Mesothelial cell of epicardium (in vitro differentiated cells): ENCODE measurements at regions not wholly inside any gene's neighbourhood (a gene's known extent, or its start where the extent isn't known, plus 50 kb on each side); places are given as distances from the start of the nearest gene placed in this dataset.

Experiments
- DNase-seq, 2 experiments: peaks; one replicate each; pipeline ENCODE4 v3.0.0; 2021; ENCODE audit warnings: low spot score in 2 of 2; ENCODE audit not compliant: unreplicated experiment in 2 of 2
- H3K27ac Mint-ChIP-seq: 2 replicates; pipeline ENCODE4 v1.8.0; 2021; ENCODE audit warnings: mixed read lengths
- H3K27me3 Mint-ChIP-seq: 2 replicates; pipeline ENCODE4 v1.8.0; 2021; ENCODE audit warnings: low read depth, mixed read lengths
- H3K36me3 Mint-ChIP-seq: 2 replicates; pipeline ENCODE4 v1.8.0; 2021; ENCODE audit warnings: mixed read lengths
- H3K4me1 Mint-ChIP-seq: 2 replicates; pipeline ENCODE4 v1.8.0; 2021; ENCODE audit warnings: mixed read lengths
- H3K4me3 Mint-ChIP-seq: 2 replicates; pipeline ENCODE4 v1.8.0; 2021; ENCODE audit warnings: mild to moderate bottlenecking, moderate library complexity, mixed read lengths
- H3K9me3 Mint-ChIP-seq: 2 replicates; pipeline ENCODE4 v1.8.0; 2021; ENCODE audit warnings: mixed read lengths
- CTCF ChIP-seq: fragments of 200-600 bp; sonication (generic); IDR thresholded peaks from one replicate; pipeline ENCODE4 v1.5.0; 2021; ENCODE audit warnings: antibody characterized with exemption; ENCODE audit not compliant: unreplicated experiment

- Mint-ChIP-seq H3K27me3 (peaks cover 2% of the 10 kb centered on the region), H3K9me3 (peaks cover 10% of the 10 kb centered on the region), H3K4me1 (peaks cover 2% of the 10 kb centered on the region), H3K27ac (no peak overlapping the region), H3K4me3 (no peak overlapping the region), H3K36me3 (no peaks in the 10 kb centered on the region)
- no peak for DNase-seq
- TF ChIP-seq CTCF = no peak
Observed at GRCh38 chr15:97143592-97144376, 813.3 kb downstream of the NR2F2 start.

- peaks cover 10% of the 10 kb centered on the region for H3K9me3 Mint-ChIP-seq
- DNase-seq = no peak
- no peaks in the 10 kb centered on the region for H3K27me3 Mint-ChIP-seq
- H3K4me1 Mint-ChIP-seq = peaks cover 2% of the 10 kb centered on the region
- no peak overlapping the region for H3K27ac Mint-ChIP-seq
- H3K36me3 Mint-ChIP-seq = no peaks in the 10 kb centered on the region
- TF ChIP-seq CTCF = no peak
- no peak overlapping the region for H3K4me3 Mint-ChIP-seq
Observed at GRCh38 chr15:97144377-97144711, 813.8 kb downstream of the NR2F2 start.

GRCh38 chr15:97146929-97147870, 813.3 kb upstream of the ARRDC4 start:
- Mint-ChIP-seq H3K36me3 (no peaks in the 10 kb centered on the region), H3K4me1 (no peaks in the 10 kb centered on the region), H3K9me3 (peaks cover 10% of the 10 kb centered on the region), H3K4me3 (no peak overlapping the region), H3K27ac (no peak overlapping the region), H3K27me3 (no peaks in the 10 kb centered on the region)
- no peak for DNase-seq
- TF ChIP-seq CTCF = no peak

- H3K27me3 Mint-ChIP-seq = no peaks in the 10 kb centered on the region
- no peak overlapping the region for H3K27ac Mint-ChIP-seq
- no peak for DNase-seq
- H3K4me3 Mint-ChIP-seq = no peak overlapping the region
- H3K4me1 Mint-ChIP-seq = no peaks in the 10 kb centered on the region
- no peaks in the 10 kb centered on the region for H3K36me3 Mint-ChIP-seq
- TF ChIP-seq CTCF = no peak
- H3K9me3 Mint-ChIP-seq = peaks cover 4% of the 10 kb centered on the region
Observed at GRCh38 chr15:97153356-97153965, 807.0 kb upstream of the ARRDC4 start.

- no peaks in the 10 kb centered on the region for H3K36me3 Mint-ChIP-seq
- H3K4me1 Mint-ChIP-seq = no peaks in the 10 kb centered on the region
- no peak overlapping the region for H3K4me3 Mint-ChIP-seq
- no peak overlapping the region for H3K27ac Mint-ChIP-seq
- no peak for DNase-seq
- TF ChIP-seq CTCF = no peak
- H3K27me3 Mint-ChIP-seq = peaks cover 7% of the 10 kb centered on the region
- peaks cover 4% of the 10 kb centered on the region for H3K9me3 Mint-ChIP-seq
Observed at GRCh38 chr15:97156739-97157265, 803.7 kb upstream of the ARRDC4 start.
